HG03575 (cell line): ENCODE measurements at regions not wholly inside any gene's neighbourhood (a gene's known extent, or its start where the extent isn't known, plus 50 kb on each side); places are given as distances from the start of the nearest gene placed in this dataset.

ENCODE experiments used
- ATAC-seq: cut with Tn5 transposase; IDR thresholded peaks from one replicate; pipeline ENCODE4 v1.9.1; 2021; ENCODE audit not compliant: unreplicated experiment, insufficient number of reproducible peaks, low FRiP score; ENCODE audit errors: extremely low read depth

- no peak for ATAC-seq
These were observed 82.0 kb downstream of the MRPL46 start for GRCh38 chr15:88385078-88385700.

- ATAC-seq = no peak
These were observed 83.8 kb downstream of the MRPL46 start for GRCh38 chr15:88383354-88383753.

DNA sequence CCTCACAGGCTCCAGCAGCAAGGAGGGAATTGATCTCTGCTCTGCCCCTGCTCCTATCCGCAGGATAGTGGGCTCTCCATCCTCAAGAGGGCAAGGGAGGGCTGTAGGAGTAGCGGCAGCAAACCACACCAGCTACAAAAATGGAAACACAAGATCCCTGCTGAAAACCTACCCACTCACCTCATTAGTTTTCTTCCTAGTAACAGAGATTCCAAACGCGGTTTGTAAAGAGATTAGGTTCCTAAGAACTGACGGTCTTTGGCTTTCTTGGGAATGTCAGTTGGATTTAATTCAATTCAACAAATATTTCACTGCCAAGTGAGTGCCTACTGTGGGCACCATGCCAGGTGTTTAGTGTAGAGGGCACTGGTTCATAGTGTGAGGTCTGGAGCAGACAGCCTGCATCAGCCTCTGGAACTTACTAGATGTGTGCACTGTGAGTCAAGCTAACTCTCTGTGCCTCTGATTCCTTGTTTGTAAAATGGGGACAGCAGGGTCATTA is 84.7 kb downstream of the MRPL46 start:
- ATAC-seq = no peak

- ATAC-seq = no peak
These were observed 89.0 kb downstream of the MRPL46 start for GRCh38 chr15:88378188-88378637.

DNA sequence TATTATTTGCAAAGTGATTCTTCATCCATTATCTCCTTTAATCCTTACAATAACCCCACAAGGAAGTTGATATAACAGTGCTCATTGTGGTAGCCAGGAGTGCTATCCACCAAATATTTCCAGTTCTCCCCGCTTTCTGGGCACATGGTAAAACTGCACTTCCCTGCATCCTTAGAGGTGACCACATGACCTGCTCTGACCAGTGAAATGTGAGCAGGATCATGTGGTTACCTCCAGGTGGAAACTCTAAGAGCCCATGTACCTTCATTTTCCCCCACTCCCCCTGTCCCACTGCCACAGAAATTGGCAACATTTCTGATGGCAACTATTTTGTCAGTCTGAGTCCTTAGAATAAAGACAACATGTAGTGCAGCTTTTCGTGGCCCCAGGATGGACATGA is 89.7 kb downstream of the MRPL46 start:
- no peak for ATAC-seq

GRCh38 chr15:88376574-88377174 is 90.5 kb downstream of the MRPL46 start:
- no peak for ATAC-seq

DNA sequence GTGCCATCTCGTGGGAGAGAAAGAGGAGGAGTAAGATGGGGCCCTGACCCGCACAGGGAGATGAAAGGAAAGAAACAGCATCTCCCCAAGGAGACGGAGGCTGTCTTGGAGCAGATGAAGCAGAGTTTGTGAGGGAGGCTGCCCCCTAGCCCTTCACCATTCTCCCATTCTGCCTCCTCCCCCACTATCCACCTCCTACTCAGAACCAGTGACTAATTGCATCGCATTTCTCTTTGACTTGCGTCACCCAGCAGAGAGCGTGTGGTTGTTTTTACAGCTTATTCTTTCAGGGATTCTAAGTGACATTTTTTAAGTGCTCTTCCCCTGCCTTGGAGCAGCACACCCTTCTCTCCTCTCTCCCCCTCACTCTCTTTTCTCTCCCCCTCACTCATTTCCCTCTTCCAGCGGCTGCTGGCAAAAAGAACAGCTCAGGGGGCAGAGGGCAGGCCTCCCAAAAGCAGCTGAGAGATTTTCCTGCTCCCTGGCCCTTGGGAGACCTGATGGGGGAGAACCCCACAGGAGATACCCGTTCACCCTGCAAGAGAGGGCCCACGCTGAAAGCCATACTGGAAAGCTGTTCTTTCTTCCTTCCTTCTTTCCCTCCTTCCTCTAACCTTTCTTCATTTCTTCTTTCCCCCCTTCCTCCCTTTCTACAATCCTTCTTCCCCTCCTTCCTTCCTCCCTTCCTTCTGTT is 91.8 kb downstream of the MRPL46 start:
- no peak for ATAC-seq

DNA sequence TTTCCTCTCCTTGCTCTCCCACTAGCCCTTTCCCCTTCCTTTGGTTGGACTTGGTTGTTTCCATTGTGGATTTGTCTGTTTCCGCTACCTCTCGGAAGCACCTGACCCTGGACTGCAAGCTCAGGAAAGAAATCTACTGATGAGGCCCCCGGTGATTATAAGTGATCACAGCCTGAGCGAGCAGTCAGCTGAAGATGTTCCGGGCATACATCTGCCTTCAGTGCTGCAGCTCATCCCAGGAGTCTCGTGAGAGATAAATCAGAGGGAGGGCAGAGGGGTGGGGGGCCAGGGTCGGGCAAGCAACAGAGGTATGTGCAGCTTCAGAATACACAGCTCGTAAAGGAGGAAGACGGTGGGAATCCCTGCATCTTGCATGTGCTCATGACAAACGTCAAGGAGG is 102.1 kb downstream of the MRPL46 start:
- no peak for ATAC-seq

- no peak for ATAC-seq
These were observed 92.2 kb upstream of the NTRK3 start for GRCh38 chr15:88348579-88349230.

DNA sequence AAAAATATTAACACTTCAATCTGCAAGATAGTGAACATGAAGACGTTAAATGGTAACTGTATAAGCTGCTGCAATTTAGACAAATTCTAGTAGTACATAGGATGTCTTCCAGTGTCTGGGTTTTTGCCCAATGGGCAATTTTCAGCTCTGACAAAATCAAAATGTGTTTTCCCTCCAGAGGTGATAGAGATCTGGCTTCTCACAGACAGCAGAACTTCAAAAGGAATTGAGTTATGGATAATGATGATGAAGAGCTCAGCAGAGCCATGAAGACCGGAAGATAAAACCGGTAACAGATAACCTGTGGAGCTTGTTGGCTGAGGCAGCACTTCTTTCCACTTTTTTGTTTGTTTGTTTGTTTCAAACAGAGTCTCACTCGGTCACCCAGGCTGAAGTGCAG is 89.4 kb upstream of the NTRK3 start:
- no peak for ATAC-seq

- no peak for ATAC-seq
These were observed 88.2 kb upstream of the NTRK3 start for GRCh38 chr15:88344786-88345185.

DNA sequence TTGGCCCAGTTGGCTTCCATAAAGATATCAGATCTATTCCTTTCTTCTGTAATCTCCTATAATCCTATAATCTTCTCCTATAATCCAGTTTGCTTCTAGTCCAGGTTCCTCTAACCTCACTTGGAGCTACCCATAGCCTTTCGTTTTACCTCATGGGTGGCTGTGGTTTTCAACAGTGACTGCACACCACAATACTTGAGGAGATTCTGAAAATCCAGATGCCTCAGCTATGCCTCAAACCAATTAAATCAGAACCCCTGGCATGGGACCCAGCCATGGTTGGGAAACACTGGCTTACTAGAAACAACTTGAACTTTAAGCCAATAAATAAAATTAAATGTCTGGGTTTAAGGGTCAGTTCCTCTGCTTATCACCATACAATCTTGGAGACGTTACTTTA is 86.1 kb upstream of the NTRK3 start:
- ATAC-seq = no peak

GRCh38 chr15:88341653-88342052 is 85.1 kb upstream of the NTRK3 start:
- no peak for ATAC-seq

DNA sequence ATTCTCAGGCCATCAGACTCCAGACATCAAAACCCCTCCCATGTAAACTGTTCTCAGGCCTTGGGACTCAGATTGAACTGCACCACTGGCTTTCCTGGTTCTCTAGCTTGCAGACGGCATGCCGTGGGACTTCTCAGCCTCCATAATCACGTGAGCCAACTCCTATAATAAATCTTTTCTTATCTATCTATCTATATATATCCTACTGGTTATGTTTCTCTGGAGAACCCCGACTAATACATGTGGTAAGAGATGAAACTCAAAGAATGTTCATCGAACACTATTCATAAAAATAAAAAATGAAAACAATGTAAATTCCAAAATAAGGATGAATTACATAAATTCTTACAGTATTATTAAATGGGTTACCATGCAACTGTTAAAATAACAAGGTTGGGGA is 84.5 kb upstream of the NTRK3 start:
- no peak for ATAC-seq

- no peak for ATAC-seq
These were observed 81.5 kb upstream of the NTRK3 start for GRCh38 chr15:88337993-88338392.

- ATAC-seq = no peak
These were observed 78.5 kb upstream of the NTRK3 start for GRCh38 chr15:88335074-88335473.

- ATAC-seq = no peak
These were observed 77.9 kb upstream of the NTRK3 start for GRCh38 chr15:88334436-88334835.

GRCh38 chr15:88331291-88331690 is 74.8 kb upstream of the NTRK3 start:
- ATAC-seq = no peak

DNA sequence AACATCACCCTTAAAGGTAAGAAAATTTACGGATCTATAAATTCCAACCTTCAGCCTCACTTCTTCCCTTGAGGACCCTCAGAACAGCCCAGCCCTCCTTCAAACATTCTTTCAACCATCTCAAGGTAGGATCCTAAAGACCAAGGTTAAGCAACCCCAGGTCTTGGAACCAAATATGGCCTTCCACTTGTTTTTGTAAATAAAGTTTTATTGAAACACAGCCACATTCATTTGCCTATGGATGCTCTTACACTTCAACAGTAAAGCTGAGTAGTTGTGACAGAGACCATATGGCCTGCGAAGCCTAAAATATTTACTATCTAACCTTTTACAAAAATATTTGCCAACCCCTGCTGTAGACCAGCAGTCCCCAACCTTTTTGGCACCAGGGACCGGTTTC is 70.4 kb upstream of the NTRK3 start:
- no peak for ATAC-seq

DNA sequence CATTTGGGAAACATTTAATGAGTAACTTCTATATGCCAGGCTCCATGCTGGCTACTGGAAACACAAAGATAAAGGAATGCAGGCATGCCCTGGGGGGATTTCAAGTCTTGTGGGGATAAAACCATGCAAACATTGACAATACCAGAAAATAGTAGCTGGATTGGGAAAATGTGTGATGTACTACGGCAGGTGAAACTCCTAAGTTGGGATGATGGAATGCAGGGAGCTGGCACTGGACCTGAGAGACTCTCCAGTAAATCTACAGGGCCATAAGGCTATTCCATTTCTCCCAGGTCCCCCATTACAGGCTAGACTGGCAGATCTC is 68.2 kb upstream of the NTRK3 start:
- ATAC-seq = no peak
